ENCODE measurements at regions not wholly inside any gene's neighbourhood (a gene's known extent, or its start where the extent isn't known, plus 50 kb on each side); places are given as distances from the start of the nearest gene placed in this dataset.

DNA sequence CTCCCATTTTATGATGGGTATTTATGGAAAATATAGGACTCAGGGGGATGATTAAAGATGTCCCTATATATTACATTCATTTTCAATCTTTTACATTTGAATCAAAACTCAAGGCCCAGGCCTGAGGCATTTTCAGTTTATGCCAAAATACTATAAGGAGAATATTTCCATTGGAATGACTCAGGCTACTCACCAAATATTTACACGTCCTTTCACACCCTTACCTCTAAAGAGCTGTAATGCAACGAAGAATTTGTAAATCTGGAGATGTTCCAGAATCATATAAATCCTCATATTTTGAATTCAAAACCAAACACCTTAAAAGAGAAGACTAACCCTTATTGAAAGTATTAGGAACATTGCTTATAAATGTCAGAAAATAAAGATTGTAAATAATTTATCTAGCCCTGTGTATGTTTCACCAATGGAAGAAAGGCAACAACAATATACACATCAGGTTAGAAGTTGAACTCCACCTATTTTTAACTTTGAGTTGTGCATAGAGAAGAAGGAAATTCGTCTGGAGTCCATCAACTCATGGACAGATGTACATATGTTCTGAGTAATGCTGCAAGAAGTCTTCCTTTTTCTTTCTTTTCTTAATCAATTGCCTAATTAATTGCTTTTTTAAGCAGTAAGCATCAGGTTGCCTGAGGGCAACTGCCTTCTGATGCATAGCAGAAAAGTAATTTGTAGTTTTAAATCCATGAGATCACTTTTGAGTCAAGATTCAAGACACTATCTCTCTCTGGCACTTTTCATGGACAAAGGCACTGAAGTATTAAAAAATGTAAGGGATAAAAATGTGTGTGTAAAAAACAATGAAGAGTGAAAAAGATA lies 579.3 kb upstream of the RGMB start:
- DNase-seq (ENCODE audit: low read depth, low spot score) = no peak
- no CpG with 5 or more reads among the region's 3 CpGs for WGBS (ENCODE audit: insufficient coverage, insufficient read length)
- Histone ChIP-seq H3K36me3 (ENCODE audit: control insufficient read depth, insufficient read depth, low read length) (no peaks in the 10 kb centered on the region), H3K9me3 (ENCODE audit: control insufficient read depth, insufficient read depth, low read length) (no peaks in the 10 kb centered on the region), H3K4me1 (ENCODE audit: control insufficient read depth, insufficient read depth, low read length) (no peaks in the 10 kb centered on the region), H3K27me3 (ENCODE audit: control insufficient read depth, insufficient read depth, low read length) (no peaks in the 10 kb centered on the region), H3K27ac (ENCODE audit: low read length) (no peak overlapping the region), H3K4me3 (ENCODE audit: low read length) (no peak overlapping the region)

DNA sequence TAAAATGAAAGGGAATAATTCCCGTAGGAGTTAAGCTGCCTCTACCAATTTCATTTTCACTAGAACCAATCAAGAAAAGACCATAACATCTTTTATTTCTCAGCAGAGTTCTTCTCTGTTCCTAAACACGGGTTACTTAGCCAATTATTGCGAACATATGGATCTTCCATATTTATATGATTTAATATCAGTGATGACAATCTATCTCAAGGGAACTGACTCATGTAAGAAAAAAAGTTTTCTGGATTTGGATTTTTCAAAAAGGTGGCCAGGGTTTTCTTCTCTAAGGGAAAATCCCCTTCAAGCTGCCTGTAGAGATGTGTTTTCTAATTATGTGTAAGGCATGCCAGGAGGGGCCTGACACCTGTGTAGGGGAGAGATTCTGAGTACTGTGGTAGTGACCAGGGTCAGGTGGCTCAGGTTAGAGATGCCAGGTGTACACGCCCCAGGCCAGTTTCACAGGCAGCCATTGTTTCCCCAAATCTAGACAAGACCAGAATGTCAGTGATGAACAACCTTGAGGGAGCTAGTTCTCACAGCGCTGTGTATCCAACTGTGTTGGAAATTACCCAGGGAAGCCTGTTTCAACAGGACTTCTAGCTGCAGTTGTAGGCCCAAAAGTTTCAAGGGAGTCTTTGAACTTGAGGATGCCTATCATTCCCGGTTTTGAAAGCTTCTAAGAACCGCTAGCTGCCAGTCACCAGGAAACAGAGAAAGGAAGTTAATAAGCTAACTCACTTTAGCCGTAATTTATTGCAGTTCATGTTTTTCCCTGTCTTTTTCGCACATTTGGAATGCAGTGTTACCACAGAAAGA lies 572.5 kb upstream of the RGMB start:
- Histone ChIP-seq H3K4me1 (ENCODE audit: control insufficient read depth, insufficient read depth, low read length) (no peaks in the 10 kb centered on the region), H3K36me3 (ENCODE audit: control insufficient read depth, insufficient read depth, low read length) (no peaks in the 10 kb centered on the region), H3K27me3 (ENCODE audit: control insufficient read depth, insufficient read depth, low read length) (no peaks in the 10 kb centered on the region), H3K4me3 (ENCODE audit: low read length) (no peak overlapping the region), H3K9me3 (ENCODE audit: control insufficient read depth, insufficient read depth, low read length) (no peaks in the 10 kb centered on the region), H3K27ac (ENCODE audit: low read length) (no peak overlapping the region)
- no peak for DNase-seq (ENCODE audit: low read depth, low spot score)
- no CpG with 5 or more reads among the region's 9 CpGs for WGBS (ENCODE audit: insufficient coverage, insufficient read length)

DNA sequence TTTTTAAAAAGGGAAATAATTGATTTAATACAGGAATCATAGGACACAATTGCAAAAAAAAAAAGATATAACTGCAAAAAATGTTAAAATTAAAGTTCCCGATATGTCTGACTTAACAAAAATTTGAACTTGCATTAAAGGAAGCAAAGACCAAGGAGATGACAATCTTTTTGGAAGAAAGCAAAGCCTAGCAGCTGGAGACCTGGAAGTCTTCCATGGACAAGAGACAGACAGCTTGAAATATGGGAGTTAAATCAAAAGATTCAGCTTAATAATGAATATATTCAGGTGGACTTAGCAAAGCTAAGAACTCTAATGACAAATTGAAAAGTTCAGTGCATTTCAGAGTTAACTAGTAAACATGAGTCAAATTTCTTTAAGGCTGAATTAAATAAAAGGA lies 568.7 kb upstream of the RGMB start:
- no peaks in the 10 kb centered on the region for H3K9me3 ChIP-seq (ENCODE audit: control insufficient read depth, insufficient read depth, low read length)
- H3K27ac ChIP-seq (ENCODE audit: low read length) = no peak overlapping the region
- DNase-seq (ENCODE audit: low read depth, low spot score) = no peak
- no peaks in the 10 kb centered on the region for H3K27me3 ChIP-seq (ENCODE audit: control insufficient read depth, insufficient read depth, low read length)
- WGBS (ENCODE audit: insufficient coverage, insufficient read length) = no CpG with 5 or more reads among the region's 1 CpG
- no peaks in the 10 kb centered on the region for H3K4me1 ChIP-seq (ENCODE audit: control insufficient read depth, insufficient read depth, low read length)
- no peaks in the 10 kb centered on the region for H3K36me3 ChIP-seq (ENCODE audit: control insufficient read depth, insufficient read depth, low read length)
- H3K4me3 ChIP-seq (ENCODE audit: low read length) = no peak overlapping the region

DNA sequence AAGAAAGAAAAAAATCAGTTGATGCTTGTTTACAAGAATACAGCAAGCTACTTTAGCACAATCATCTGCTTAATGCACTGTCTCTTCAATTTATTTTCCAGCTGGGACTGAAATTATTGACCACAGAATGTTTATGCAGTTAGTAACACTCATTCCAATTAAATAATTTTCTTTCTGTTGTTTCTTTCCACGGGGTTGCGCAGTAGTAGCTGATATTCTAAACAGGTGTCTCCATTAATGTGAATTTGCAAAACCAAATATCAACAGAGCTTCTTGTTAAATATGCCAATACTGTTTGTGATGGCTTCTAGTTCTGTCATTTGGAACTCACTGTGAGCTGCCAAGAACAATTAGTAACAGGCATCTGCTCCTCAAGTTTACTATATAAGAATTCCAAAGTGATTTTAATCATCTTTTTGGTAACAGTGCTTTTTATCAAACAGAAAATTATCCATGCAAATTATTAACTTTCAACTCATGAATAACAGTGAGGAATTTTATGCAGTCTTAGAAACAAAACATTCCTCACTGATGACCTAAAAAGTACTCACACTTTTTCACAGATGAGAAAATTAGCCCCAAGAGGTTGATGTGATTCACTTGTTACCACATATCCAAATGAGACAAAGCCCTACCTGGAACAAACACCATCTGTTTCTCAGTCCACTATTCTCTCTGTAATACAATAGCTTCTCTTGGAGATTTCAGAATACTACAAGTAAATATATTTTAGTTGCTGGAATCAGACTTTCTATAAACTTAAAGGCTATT lies 567.6 kb upstream of the RGMB start:
- no CpG with 5 or more reads among the region's 2 CpGs for WGBS (ENCODE audit: insufficient coverage, insufficient read length)
- no peaks in the 10 kb centered on the region for H3K36me3 ChIP-seq (ENCODE audit: control insufficient read depth, insufficient read depth, low read length)
- no peak for DNase-seq (ENCODE audit: low read depth, low spot score)
- H3K4me1 ChIP-seq (ENCODE audit: control insufficient read depth, insufficient read depth, low read length) = no peaks in the 10 kb centered on the region
- no peaks in the 10 kb centered on the region for H3K27me3 ChIP-seq (ENCODE audit: control insufficient read depth, insufficient read depth, low read length)
- no peak overlapping the region for H3K4me3 ChIP-seq (ENCODE audit: low read length)
- H3K9me3 ChIP-seq (ENCODE audit: control insufficient read depth, insufficient read depth, low read length) = no peaks in the 10 kb centered on the region
- H3K27ac ChIP-seq (ENCODE audit: low read length) = no peak overlapping the region

DNA sequence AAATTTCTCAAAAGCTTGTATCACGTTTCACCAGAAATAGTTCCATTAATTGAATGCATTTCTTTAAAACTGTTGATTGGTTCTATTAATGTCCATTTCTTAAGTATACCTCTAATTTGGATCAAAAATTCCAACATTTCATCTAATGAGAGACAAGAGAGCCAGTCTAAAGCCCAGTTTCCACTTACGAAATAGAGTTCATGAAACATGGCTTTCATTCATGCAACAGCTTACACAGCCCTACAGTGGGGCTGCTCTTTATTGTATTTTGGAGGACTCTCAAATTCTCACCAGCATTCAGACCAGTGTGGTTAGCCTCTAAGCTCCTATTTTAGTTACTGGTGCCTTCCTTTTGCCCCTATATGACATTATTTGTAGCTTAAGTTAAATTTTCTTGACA lies 566.9 kb upstream of the RGMB start:
- Histone ChIP-seq H3K9me3 (ENCODE audit: control insufficient read depth, insufficient read depth, low read length) (no peaks in the 10 kb centered on the region), H3K36me3 (ENCODE audit: control insufficient read depth, insufficient read depth, low read length) (no peaks in the 10 kb centered on the region), H3K4me3 (ENCODE audit: low read length) (no peak overlapping the region), H3K27ac (ENCODE audit: low read length) (no peak overlapping the region), H3K27me3 (ENCODE audit: control insufficient read depth, insufficient read depth, low read length) (no peaks in the 10 kb centered on the region), H3K4me1 (ENCODE audit: control insufficient read depth, insufficient read depth, low read length) (no peaks in the 10 kb centered on the region)
- WGBS (ENCODE audit: insufficient coverage, insufficient read length) = no CpG with 5 or more reads among the region's 2 CpGs
- no peak for DNase-seq (ENCODE audit: low read depth, low spot score)

DNA sequence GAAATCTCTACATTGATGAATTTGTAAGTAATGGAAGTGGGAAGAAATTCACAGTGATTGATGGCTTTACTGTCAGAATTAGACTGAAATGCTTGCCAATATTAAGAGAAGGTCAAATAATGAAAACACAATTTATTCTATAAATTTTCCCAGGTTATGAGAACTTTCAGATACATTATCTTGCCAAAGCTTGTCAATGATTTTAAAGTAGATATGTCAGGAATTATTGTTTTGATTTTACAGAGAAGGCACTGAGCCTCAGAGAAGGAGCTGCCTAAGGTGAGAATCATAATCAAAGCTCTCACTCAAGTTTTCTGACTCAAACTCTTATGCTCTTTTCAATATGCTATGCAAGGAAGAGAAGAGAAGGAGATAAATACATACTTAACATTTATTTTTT lies 564.0 kb upstream of the RGMB start:
- no peak for DNase-seq (ENCODE audit: low read depth, low spot score)
- Histone ChIP-seq H3K4me3 (ENCODE audit: low read length) (no peak overlapping the region), H3K27ac (ENCODE audit: low read length) (no peak overlapping the region), H3K9me3 (ENCODE audit: control insufficient read depth, insufficient read depth, low read length) (no peaks in the 10 kb centered on the region), H3K36me3 (ENCODE audit: control insufficient read depth, insufficient read depth, low read length) (no peaks in the 10 kb centered on the region), H3K27me3 (ENCODE audit: control insufficient read depth, insufficient read depth, low read length) (no peaks in the 10 kb centered on the region), H3K4me1 (ENCODE audit: control insufficient read depth, insufficient read depth, low read length) (no peaks in the 10 kb centered on the region; the same call in 1 of the 2 replicates)

DNA sequence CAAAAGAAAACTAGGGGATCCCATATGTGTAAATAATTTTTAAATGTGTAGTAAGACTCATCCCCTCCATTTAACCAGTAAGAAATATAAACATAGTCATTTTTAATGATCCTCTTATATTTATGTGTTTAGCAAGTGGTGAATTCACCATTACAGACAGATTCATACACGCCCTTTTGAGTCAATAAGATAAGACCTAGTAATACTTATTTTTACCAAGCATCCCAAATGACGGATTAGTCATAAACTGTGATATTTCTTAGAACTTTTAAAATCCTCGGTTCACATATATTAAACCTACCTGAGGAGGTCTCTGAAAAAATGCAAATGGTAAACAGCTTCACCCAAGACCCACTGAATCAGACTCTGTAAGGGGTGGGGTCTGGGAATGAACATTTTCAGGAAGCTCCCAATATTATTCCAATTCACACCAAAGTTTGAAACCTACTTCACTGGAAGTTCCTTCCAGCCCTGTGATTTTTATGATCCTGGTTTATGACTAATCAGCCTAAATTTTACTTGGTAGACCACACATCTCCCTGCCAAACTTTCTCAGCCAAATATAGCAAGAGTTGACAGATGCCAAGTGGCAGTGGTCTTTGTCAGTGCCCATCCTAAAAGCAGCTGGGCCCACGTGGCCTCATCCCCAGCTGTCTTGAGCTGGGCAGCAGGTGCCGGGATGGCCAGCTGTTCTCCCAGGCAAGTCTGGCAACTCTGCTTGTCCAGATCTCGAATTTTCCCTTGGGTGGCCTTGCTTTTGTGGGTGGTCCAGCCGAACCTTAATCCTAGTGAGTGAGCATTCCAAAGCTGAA lies 559.0 kb upstream of the RGMB start:
- no peak overlapping the region for H3K4me3 ChIP-seq (ENCODE audit: low read length)
- no CpG with 5 or more reads among the region's 7 CpGs for WGBS (ENCODE audit: insufficient coverage, insufficient read length)
- H3K27ac ChIP-seq (ENCODE audit: low read length) = no peak overlapping the region
- H3K4me1 ChIP-seq (ENCODE audit: control insufficient read depth, insufficient read depth, low read length) = no peaks in the 10 kb centered on the region; the same call in 1 of the 2 replicates
- no peaks in the 10 kb centered on the region for H3K27me3 ChIP-seq (ENCODE audit: control insufficient read depth, insufficient read depth, low read length)
- H3K9me3 ChIP-seq (ENCODE audit: control insufficient read depth, insufficient read depth, low read length) = no peaks in the 10 kb centered on the region
- H3K36me3 ChIP-seq (ENCODE audit: control insufficient read depth, insufficient read depth, low read length) = no peaks in the 10 kb centered on the region
- no peak for DNase-seq (ENCODE audit: low read depth, low spot score)

DNA sequence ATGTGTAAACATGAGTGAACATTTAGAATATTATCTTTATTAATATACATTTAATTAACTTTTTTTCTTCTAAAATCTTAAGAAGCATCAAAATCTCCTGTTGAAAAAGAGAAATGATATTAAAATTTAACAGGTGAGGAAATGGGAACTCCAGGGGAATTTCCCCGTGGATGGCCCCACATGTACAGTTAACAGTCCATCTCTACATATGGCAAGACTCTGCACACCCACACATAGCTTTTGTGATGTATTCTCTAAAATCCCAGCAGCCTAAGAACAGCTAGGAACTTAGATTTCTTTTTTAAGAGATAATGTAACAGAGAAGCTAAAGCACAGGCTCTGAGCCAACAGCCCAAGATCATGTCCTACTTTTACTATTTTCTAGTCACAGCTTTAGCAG lies 556.3 kb upstream of the RGMB start:
- WGBS (ENCODE audit: insufficient coverage, insufficient read length) = no CpG with 5 or more reads among the region's 1 CpG
- Histone ChIP-seq H3K27ac (ENCODE audit: low read length) (no peak overlapping the region), H3K9me3 (ENCODE audit: control insufficient read depth, insufficient read depth, low read length) (no peaks in the 10 kb centered on the region), H3K4me1 (ENCODE audit: control insufficient read depth, insufficient read depth, low read length) (no peaks in the 10 kb centered on the region; the same call in 1 of the 2 replicates), H3K4me3 (ENCODE audit: low read length) (no peak overlapping the region), H3K36me3 (ENCODE audit: control insufficient read depth, insufficient read depth, low read length) (no peaks in the 10 kb centered on the region), H3K27me3 (ENCODE audit: control insufficient read depth, insufficient read depth, low read length) (no peaks in the 10 kb centered on the region)
- no peak for DNase-seq (ENCODE audit: low read depth, low spot score)

DNA sequence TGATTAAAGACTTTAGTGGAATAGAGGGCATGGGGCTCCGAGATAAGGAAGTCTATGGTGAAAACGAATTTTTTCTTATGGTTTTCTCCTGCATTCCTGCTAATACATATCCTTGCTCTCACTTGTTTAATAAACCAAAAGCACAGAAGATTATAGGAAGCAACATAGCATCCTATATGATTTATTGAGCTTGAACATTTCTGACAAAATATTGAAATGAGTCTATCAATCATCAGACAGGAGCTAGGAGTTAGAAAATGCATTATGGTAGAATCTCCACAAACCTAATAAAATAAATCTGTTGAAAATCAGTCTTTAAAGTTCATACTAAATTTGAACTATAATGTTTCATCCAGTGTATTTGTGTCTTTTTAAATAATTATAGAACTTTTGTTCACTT lies 554.6 kb upstream of the RGMB start:
- Histone ChIP-seq H3K27ac (ENCODE audit: low read length) (no peak overlapping the region), H3K4me3 (ENCODE audit: low read length) (no peak overlapping the region), H3K9me3 (ENCODE audit: control insufficient read depth, insufficient read depth, low read length) (no peaks in the 10 kb centered on the region), H3K4me1 (ENCODE audit: control insufficient read depth, insufficient read depth, low read length) (no peaks in the 10 kb centered on the region), H3K27me3 (ENCODE audit: control insufficient read depth, insufficient read depth, low read length) (no peaks in the 10 kb centered on the region), H3K36me3 (ENCODE audit: control insufficient read depth, insufficient read depth, low read length) (no peaks in the 10 kb centered on the region)
- no CpG with 5 or more reads among the region's 2 CpGs for WGBS (ENCODE audit: insufficient coverage, insufficient read length)
- DNase-seq (ENCODE audit: low read depth, low spot score) = no peak

DNA sequence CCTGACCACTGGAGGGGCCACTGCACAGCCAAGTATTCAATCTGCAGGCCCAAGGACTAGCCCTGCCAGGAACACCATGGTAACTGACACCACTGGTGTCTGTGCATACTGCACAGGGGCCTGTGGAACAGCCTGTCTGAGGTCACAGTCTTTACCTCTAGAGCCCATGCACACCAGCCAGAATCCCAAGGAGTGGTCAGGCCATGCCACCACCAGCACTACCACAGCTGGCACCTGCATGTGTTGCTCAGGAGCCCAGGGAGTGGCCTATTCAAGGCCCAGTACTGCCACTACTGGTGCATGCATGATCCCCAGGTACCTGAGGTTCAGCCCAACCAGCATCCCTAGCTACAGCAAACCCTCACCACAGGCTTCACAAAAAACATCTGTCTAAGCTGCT lies 546.0 kb upstream of the RGMB start:
- H3K4me1 ChIP-seq (ENCODE audit: control insufficient read depth, insufficient read depth, low read length) = no peaks in the 10 kb centered on the region

More for the DNA sequence above, 546.0 kb upstream of the RGMB start:
- H3K9me3 ChIP-seq (ENCODE audit: control insufficient read depth, insufficient read depth, low read length) = no peaks in the 10 kb centered on the region; the same call in 1 of the 2 replicates
- no peak overlapping the region for H3K27ac ChIP-seq (ENCODE audit: low read length)
- no peak overlapping the region for H3K4me3 ChIP-seq (ENCODE audit: low read length)
- no peaks in the 10 kb centered on the region for H3K36me3 ChIP-seq (ENCODE audit: control insufficient read depth, insufficient read depth, low read length)
- no peak for DNase-seq (ENCODE audit: low read depth, low spot score)
- H3K27me3 ChIP-seq (ENCODE audit: control insufficient read depth, insufficient read depth, low read length) = no peaks in the 10 kb centered on the region
